ENCODE measurements at regions not wholly inside any gene's neighbourhood (a gene's known extent, or its start where the extent isn't known, plus 50 kb on each side); places are given as distances from the start of the nearest gene placed in this dataset.

GRCh38 chr2:173539615-173540014 is 184.9 kb downstream of the CDCA7 start:
- TF ChIP-seq POLR2A (IDR thresholded peaks at IDR 0.05) = no peak
- TF ChIP-seq CTCF (IDR thresholded peaks at IDR 0.05 in 8 of 11, conservative IDR thresholded peaks at IDR 0.05 in 3 of 11) = no peak
- TF ChIP-seq POLR2AphosphoS5 (IDR thresholded peaks at IDR 0.05) = no peak
